ENCODE measurements at regions not wholly inside any gene's neighbourhood (a gene's known extent, or its start where the extent isn't known, plus 50 kb on each side); places are given as distances from the start of the nearest gene placed in this dataset.
"Not testable (repeated sequence)": the region's sequence is repeated elsewhere in the genome, so short reads cannot be mapped to it uniquely, and the experiment has no call there.

DNA sequence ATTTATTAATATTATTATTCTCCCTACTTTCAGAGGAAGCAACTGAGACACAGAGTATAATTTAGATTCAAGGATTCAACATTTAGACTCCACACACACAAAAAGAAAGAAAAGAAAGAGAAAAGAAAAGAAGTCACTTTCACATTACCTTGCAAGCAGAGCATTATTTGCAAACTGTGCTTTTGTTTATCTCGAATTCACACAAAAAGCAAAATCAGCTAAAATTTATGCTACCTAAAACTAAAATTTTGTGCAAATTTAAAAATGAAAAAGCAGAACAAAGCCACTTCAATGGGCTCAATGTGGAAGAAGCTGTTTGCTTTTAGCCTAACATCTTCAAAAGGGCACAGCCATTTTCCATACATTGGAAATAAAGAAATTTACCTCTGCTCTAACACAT lies 1282.7 kb upstream of the GYPC start:
- no peak for DNase-seq

DNA sequence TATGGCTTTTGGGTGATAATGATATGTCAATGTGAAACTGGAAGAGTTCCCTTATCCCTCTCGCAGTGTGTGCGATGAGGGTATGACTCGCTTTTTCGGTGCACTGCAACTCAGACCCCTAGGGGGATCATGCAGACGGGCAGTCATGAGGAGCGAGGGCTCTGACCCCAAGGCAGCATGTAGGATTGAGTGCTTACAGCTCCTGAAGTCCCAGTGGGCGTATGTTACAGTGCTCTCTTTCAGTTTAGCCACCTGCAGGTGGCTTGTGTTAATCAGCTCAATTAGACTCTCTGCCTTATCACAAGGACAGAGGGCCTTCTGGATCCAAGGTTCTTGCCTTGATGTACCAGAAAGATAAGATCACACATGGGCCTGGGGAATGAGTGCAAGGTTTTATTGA lies 1269.9 kb upstream of the GYPC start:
- no peak for DNase-seq

GRCh38 chr2:125397535-125398251 lies 1258.3 kb upstream of the GYPC start:
- DNase-seq: no peak

- DNase-seq: no peak
Observed at GRCh38 chr2:125398738-125399524, 1257.0 kb upstream of the GYPC start.

DNA sequence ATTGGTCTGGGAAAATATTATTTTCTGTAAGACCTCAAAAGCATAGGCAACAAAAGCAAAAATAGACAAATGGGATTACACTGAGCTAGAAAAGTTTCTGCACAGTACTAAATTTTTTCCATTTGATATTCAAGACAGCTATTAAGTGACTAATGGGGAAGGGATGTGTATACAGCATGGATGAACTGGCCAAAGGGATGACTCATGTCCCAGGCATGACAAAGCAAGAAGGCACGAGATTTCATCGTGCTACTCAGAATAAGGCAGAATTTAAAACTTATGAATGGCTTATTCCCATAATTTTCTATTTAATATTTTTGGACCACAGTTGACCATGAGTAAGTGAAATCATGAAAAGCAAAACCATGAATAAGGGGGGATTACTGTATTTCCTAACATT lies 1250.1 kb upstream of the GYPC start:
- no peak for DNase-seq

GRCh38 chr2:125408874-125409538 lies 1247.0 kb upstream of the GYPC start:
- DNase-seq: no peak

DNA sequence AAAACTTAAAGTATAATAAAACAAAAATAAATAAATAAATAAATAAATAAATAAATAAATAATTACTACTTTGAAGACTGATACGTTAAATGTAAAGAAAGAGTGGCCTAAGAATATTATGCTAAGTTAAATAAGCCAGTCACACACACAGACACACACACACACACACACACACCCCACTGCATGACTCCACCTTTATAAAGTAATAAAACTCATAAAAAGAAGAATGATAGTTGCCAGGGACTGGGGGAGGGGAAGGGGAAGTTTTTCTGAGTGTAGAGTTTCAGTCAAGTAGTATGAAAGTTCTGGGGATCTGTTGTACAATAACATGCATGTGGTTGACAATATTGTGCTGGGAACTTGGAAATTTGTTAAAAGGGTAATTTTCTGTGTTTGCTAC lies 1237.5 kb upstream of the GYPC start:
- no peak for DNase-seq

GRCh38 chr2:125422198-125422770 lies 1233.7 kb upstream of the GYPC start:
- DNase-seq: not testable (repeated sequence)

DNA sequence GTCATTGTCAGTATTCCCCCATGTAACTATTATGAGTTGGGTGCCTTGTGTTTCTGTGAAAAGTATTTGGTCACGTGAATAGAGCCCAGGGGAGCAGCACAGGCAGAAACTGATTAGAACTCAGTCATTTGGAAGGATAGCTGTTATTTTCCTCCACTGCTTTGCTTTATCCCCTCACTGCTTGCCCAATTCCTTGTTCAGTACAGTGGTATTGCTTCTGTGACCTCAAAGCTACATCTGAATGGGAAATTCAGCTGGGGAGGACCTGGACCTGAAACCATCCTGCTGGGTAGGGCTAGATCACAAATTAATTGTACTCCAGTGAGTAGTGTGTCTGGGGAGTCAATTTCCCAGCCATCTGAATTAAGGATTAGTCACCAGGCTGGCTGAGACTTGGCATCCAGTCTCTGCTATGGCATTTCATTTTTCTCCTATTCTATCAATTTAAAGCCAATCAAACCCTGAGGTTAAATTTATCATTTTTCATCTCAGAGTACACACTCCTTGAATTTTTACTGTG lies 1231.6 kb upstream of the GYPC start:
- no peak for DNase-seq

DNA sequence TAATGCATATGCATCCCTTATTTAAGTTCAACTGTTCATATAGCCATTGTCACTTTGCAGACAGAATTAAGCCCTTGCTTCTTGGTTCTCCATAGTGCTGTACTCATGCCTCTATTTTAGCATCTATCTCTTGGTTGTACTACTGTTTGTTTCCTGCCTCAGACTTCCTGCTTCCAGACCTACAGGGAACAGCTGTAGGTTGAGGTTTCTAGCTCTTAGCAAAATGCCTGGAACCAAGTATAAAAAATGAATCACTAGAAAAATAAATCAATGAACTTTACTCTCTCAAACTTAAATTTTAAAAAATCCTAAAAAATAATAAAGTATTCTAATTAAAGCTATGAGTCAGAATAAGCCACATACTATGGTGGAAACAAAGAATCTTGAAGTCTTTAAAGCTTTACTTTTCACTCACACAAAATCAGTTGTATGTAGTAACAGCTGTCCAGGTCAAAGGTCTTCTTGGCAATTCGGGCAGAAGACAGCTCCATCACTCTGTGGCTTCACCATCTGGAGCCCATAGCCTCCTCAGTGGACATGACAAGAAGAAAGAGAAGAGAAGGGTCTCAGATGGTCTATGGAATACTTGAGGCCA lies 1228.1 kb upstream of the GYPC start:
- DNase-seq: no peak

DNA sequence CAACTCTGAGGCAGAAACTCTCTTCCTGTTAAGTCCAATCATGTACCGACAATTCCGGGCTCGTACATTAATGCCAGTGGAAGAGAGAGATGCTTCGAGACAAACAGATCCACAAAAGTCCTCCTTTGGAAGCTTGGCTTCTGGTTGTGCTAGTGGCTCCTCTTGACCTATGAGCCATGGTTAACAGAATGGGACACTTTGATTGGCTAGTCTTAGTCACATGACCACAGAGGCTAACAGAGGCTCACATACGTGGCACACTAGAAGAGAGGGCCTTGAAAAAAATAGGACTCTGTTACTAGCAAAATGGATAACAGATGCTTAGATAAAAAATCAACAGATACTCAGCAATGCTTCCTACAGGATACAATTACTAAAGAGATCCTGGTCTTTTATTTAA lies 1211.9 kb upstream of the GYPC start:
- DNase-seq: no peak

GRCh38 chr2:125445495-125445894 lies 1210.5 kb upstream of the GYPC start:
- no peak for DNase-seq

DNA sequence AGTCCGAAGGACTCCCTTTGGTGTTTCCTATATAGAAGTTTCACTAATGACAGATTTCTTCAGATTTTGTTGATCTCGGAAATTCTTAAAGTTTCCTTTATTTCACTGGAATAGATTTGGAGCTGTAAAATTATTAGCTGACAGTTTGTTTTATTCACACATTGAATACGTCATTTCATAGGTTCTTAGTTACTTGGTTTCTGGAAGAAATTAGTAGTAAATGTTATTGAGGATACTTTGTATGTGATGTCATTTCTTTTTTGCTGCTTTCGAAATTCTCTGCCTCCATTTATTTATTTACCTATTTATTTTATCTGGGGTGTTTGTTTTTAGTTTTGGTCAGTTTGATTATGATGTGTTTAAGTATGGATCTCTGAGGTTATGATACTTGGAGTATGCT lies 1205.9 kb upstream of the GYPC start:
- no peak for DNase-seq

DNA sequence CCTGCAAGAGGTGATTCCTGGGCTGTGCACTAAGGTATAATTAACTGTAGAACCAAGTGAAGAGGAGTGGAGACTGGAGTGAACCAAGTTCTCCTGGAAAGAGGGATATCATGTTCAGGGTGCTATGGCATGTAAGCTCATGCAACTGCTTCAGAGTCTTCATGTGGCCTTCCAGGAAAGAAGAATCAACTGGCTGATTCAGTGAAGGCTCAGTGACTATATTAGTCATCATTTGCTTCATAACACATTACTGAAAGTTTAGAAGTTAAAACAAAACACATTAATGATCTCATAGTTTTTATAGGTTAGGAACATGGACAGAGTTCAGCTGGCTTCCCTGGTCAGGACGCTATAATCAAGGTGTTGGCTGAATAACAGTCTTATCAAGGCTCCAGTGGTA lies 1200.8 kb upstream of the GYPC start:
- DNase-seq: no peak

DNA sequence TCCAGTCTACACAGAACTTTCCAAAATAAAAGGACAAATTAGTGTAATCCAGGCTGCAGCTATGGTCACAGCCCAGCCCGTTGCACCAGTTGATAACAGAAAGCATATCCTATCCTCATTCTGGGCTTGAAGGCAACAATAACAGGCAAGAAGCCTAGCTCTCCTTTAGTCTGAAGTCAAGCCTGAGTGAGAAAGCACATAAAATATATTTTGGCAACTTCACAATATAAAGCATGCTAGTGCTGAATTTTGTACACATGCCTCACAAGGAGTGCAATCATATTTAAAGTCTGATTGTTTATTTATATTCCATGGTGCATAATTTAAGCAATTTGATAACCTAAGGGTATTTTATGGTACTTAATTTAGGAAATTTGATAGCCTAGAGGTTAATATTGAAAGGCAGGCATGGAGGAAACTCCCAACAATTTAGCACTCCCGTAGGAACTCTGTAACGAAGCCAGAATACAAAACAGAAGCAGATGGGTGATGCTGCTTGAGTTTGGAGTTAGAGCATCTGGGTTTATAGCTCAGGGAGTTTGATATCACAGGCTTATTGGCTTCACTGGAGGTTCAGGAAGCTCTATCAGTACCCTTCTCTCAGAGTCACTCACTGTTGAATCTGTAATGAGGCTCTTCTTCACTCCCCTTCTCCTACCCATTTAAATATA lies 1199.1 kb upstream of the GYPC start:
- no peak for DNase-seq

- no peak for DNase-seq
Observed at GRCh38 chr2:125471963-125472362, 1184.0 kb upstream of the GYPC start.

DNA sequence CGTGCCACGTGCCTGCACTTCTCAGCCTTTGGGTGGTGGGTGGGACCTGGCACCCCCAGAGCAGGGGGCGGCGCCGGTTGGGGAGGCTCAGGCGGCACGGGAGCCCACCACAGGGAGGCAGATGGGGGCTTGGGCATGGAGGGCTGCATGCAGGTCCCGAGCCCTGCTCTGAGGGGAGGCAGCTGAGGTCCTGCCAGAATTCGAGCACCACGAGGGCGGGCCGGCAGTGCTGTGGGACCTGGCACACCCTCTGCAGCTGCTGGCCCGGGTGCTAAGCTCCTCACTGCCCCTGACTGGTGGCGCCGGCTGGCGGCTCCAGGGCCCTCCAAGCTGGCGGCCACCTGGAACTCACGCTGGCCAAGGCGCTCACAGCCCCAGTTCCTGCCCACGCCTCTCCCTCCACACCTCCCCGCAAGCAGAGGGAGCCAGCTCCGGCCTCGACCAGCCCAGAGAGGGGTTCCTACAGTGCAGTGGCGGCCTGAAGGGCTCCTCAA lies 1176.8 kb upstream of the GYPC start:
- no peak for DNase-seq

DNA sequence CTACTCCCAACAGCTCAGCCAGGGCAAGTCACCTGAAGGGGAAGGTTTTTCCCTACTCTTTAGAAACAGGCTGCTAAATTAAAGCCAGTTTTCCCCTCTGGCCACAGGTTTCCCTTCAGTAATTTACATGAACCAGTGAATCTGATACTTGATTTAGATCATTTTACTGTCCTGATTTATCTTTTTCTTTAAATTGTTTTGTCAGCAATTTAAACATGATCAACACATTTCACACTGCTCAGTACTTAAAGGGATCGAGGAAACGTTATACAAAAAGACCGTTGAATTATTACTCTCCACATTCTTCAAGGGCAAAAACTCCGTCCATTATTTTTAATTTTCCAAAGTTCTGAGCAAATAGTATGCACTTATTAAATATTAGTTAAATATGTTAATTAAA lies 1165.7 kb upstream of the GYPC start:
- no peak for DNase-seq

DNA sequence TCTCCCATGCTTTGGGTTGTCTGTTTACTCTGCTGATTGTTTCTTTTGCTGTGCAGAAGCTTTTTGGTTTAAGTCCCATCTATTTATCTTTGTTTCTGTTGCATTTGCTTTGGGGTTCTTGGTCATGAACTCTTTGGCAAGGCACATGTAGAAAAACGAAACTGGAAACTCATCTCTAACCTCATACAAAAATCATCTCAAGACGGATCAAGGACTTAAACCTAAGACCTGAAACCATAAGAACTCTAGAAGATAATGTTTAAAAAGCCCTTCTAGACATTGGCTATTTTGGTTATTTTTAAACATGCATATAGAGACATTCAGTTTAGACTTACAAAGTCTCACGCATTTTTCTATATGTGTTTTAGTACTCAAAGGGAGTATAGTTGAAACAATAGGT lies 1164.3 kb upstream of the GYPC start:
- DNase-seq: no peak

- no peak for DNase-seq
Observed at GRCh38 chr2:125512313-125512712, 1143.6 kb upstream of the GYPC start.

GRCh38 chr2:125516496-125517109 lies 1139.4 kb upstream of the GYPC start:
- no peak for DNase-seq

DNA sequence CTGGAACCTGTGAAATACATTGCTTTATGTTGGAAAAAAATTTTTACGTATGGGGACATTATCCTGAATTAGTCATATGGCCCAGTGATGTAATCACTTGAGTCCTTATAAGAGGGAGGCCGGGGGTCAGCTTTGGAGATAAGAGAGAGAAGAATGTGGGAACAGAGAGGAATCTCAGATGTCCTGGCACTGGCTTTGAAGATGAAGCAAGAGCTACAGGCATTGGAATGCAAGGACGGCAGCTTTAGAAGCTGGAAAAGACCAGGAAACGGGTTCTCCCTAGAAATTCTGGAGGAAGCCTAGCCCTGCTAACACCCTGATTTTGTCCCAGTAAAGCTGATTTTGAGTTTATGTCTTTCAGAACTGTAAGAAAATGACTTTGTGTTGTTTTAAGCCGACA lies 1129.9 kb upstream of the GYPC start:
- DNase-seq: no peak

Measured in activated naive CD4-positive, alpha-beta T cell treated with anti-CD3 and anti-CD28 coated beads, Interleukin-2, amount 50 U/mL, for 16 hours (primary cell).